Dedifferentiated amniotic fluid mesenchymal stem cell (primary cell): ENCODE measurements at regions not wholly inside any gene's neighbourhood (a gene's known extent, or its start where the extent isn't known, plus 50 kb on each side); places are given as distances from the start of the nearest gene placed in this dataset.

Source experiments
- DNase-seq: peaks from one replicate; pipeline ENCODE4 v3.0.0-alpha.2; 2016; ENCODE audit errors: extremely low spot score

GRCh38 chr2:106572541-106573450 lies 85.6 kb downstream of the CD8B2 start:
- DNase-seq, result no peak

- no peak for DNase-seq
These were observed 86.6 kb downstream of the CD8B2 start for GRCh38 chr2:106573773-106574172.

- peak; percentile 62 for DNase-seq
These were observed 88.8 kb downstream of the CD8B2 start for GRCh38 chr2:106575955-106576354.

GRCh38 chr2:106577255-106577651 lies 90.1 kb downstream of the CD8B2 start:
- DNase-seq, result no peak

GRCh38 chr2:106579750-106580197 lies 92.6 kb downstream of the CD8B2 start:
- DNase-seq, result no peak

- no peak for DNase-seq
These were observed 93.1 kb downstream of the CD8B2 start for GRCh38 chr2:106580241-106580640.

- no peak for DNase-seq
These were observed 94.2 kb downstream of the CD8B2 start for GRCh38 chr2:106581328-106581727.

- DNase-seq, result no peak
These were observed 94.6 kb downstream of the CD8B2 start for GRCh38 chr2:106581755-106582147.

- DNase-seq, result peak; percentile 89
These were observed 95.3 kb downstream of the CD8B2 start for GRCh38 chr2:106582148-106583143.

GRCh38 chr2:106584304-106584954 lies 97.3 kb downstream of the CD8B2 start:
- no peak for DNase-seq

- no peak for DNase-seq
These were observed 109.7 kb downstream of the CD8B2 start for GRCh38 chr2:106596844-106597243.

- DNase-seq, result no peak
These were observed 112.4 kb downstream of the CD8B2 start for GRCh38 chr2:106599540-106599939.

- no peak for DNase-seq
These were observed 114.9 kb downstream of the CD8B2 start for GRCh38 chr2:106602042-106602441.

- DNase-seq, result no peak
These were observed 119.5 kb downstream of the CD8B2 start for GRCh38 chr2:106606652-106607051.

- no peak for DNase-seq
These were observed 120.2 kb downstream of the CD8B2 start for GRCh38 chr2:106607371-106607770.

GRCh38 chr2:106609780-106610179 lies 122.6 kb downstream of the CD8B2 start:
- DNase-seq, result no peak

- DNase-seq, result no peak
These were observed 127.5 kb downstream of the CD8B2 start for GRCh38 chr2:106614511-106615291.

GRCh38 chr2:106618614-106619013 lies 131.4 kb downstream of the CD8B2 start:
- no peak for DNase-seq

GRCh38 chr2:106623456-106623855 lies 136.3 kb downstream of the CD8B2 start:
- DNase-seq, result no peak

GRCh38 chr2:106624787-106625380 lies 137.7 kb downstream of the CD8B2 start:
- no peak for DNase-seq

- no peak for DNase-seq
These were observed 141.2 kb downstream of the CD8B2 start for GRCh38 chr2:106628377-106628776.
